ENCODE measurements at regions not wholly inside any gene's neighbourhood (a gene's known extent, or its start where the extent isn't known, plus 50 kb on each side); places are given as distances from the start of the nearest gene placed in this dataset.

DNA sequence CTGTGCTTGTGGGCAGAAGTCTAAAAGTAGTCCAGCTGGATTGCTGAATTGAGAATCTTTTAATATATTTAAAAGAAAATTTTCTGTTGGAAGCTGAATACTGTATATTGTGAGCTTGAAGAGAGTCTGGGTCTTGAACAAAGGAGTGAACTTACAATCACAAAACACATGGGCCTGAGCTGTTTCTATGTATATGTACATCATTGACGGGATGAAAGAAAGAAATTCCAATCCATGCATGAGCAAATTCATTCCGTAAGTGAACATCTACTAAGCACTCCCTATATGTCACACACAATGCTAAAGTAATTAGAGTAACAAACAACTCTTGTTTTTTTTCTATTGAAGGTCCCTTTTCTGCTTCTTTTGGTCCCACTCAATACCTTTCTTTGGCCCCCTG, 331.0 kb downstream of the HS3ST1 start:
- TF ChIP-seq CTCF (conservative IDR thresholded peaks at IDR 0.05) = no peak
- H3K4me1 Mint-ChIP-seq (ENCODE audit: unreplicated experiment) = no peaks in the 10 kb centered on the region
- H3K36me3 Mint-ChIP-seq = peaks cover 5% of the 10 kb centered on the region
- H3K27ac Mint-ChIP-seq = no peak overlapping the region
- peaks cover 6% of the 10 kb centered on the region for H3K9me3 Mint-ChIP-seq
- no peak overlapping the region for H3K4me3 Mint-ChIP-seq
- no peaks in the 10 kb centered on the region for H3K27me3 Mint-ChIP-seq
- DNase-seq (ENCODE audit: extremely low spot score, unreplicated experiment) = no peak

DNA sequence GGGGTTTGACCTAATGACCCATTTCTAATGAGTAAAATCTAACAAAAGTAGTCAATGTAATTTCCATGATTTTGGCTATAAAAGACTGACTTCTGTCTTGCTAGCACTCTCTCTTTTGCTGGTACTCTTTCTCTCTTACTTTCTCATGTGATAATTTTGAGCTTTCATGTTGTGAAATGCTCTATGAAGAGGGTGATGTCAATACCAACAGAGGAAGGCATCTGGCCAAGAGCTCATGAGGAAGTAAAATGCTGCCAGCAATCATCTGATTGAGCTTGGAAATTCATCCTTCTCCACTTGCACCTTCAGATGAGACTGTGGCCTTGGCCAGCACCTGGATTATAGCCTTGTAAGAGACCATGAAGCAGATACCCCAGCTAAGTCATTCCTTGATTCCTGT, 347.7 kb downstream of the HS3ST1 start:
- DNase-seq (ENCODE audit: extremely low spot score, unreplicated experiment) = no peak
- H3K4me3 Mint-ChIP-seq = no peak overlapping the region
- H3K4me1 Mint-ChIP-seq (ENCODE audit: unreplicated experiment) = no peaks in the 10 kb centered on the region
- H3K36me3 Mint-ChIP-seq = no peaks in the 10 kb centered on the region
- H3K27ac Mint-ChIP-seq = no peak overlapping the region
- TF ChIP-seq CTCF (conservative IDR thresholded peaks at IDR 0.05) = no peak
- no peaks in the 10 kb centered on the region for H3K9me3 Mint-ChIP-seq
- no peaks in the 10 kb centered on the region for H3K27me3 Mint-ChIP-seq

- no peak for TF ChIP-seq CTCF (conservative IDR thresholded peaks at IDR 0.05)
- Mint-ChIP-seq H3K27me3 (no peaks in the 10 kb centered on the region), H3K27ac (no peak overlapping the region), H3K9me3 (no peaks in the 10 kb centered on the region), H3K36me3 (no peaks in the 10 kb centered on the region), H3K4me3 (no peak overlapping the region), H3K4me1 (ENCODE audit: unreplicated experiment) (peaks cover 6% of the 10 kb centered on the region)
- no peak for DNase-seq (ENCODE audit: extremely low spot score, unreplicated experiment)
Measured at GRCh38 chr4:11079171-11079570, 349.5 kb downstream of the HS3ST1 start.

DNA sequence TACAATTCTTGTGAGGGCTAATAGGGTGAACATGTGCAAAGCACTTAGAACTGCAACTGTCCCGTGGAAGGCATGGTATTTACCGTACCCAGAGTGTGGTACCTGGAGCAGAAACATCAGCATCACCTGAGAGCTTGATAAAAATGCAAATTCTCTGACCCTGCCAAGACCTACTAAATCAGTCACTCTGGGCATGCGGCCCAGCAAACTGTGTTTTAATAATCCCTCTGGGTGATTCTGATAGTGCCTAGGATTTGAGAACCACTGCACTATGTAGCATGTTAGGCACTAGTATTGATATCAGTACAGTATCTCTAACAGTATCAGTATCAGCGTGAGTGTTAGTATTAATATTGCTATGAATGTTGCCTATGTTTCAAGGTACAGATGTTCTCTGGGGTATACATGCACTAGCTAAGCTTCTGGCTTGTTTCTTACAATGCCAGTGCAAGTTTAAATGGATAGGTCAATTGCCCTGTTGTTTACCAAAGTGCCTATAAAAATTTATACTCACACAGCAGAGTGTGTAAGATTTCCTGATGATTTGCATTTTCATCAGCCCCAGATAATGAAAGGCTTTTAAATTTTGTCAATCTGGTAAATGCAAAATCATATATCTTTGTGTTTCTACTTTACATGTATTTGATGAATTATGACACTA, 354.0 kb downstream of the HS3ST1 start:
- Mint-ChIP-seq H3K4me3 (no peak overlapping the region), H3K4me1 (ENCODE audit: unreplicated experiment) (peaks cover 23% of the 10 kb centered on the region), H3K36me3 (no peaks in the 10 kb centered on the region), H3K27ac (no peak overlapping the region), H3K27me3 (no peaks in the 10 kb centered on the region), H3K9me3 (no peaks in the 10 kb centered on the region)
- TF ChIP-seq CTCF (conservative IDR thresholded peaks at IDR 0.05) = no peak
- DNase-seq (ENCODE audit: extremely low spot score, unreplicated experiment) = no peak

GRCh38 chr4:11073621-11074051, 355.1 kb downstream of the HS3ST1 start:
- DNase-seq (ENCODE audit: extremely low spot score, unreplicated experiment) = no peak
- Mint-ChIP-seq H3K27me3 (no peaks in the 10 kb centered on the region), H3K4me1 (ENCODE audit: unreplicated experiment) (peaks cover 28% of the 10 kb centered on the region), H3K27ac (no peak overlapping the region), H3K4me3 (no peak overlapping the region), H3K36me3 (no peaks in the 10 kb centered on the region), H3K9me3 (no peaks in the 10 kb centered on the region)
- no peak for TF ChIP-seq CTCF (conservative IDR thresholded peaks at IDR 0.05)

- no peak overlapping the region for H3K4me3 Mint-ChIP-seq
- no peaks in the 10 kb centered on the region for H3K27me3 Mint-ChIP-seq
- no peaks in the 10 kb centered on the region for H3K9me3 Mint-ChIP-seq
- no peak for TF ChIP-seq CTCF (conservative IDR thresholded peaks at IDR 0.05)
- H3K36me3 Mint-ChIP-seq = no peaks in the 10 kb centered on the region
- peaks cover 30% of the 10 kb centered on the region for H3K4me1 Mint-ChIP-seq (ENCODE audit: unreplicated experiment)
- no peak for DNase-seq (ENCODE audit: extremely low spot score, unreplicated experiment)
- H3K27ac Mint-ChIP-seq = no peak overlapping the region
Measured at GRCh38 chr4:11072999-11073398, 355.7 kb downstream of the HS3ST1 start.

All from type B pancreatic cell (in vitro differentiated cells).